Osteocyte (in vitro differentiated cells): ENCODE measurements at regions not wholly inside any gene's neighbourhood (a gene's known extent, or its start where the extent isn't known, plus 50 kb on each side); places are given as distances from the start of the nearest gene placed in this dataset.

ENCODE experiments used
- DNase-seq: peaks from one replicate; pipeline ENCODE4 v3.0.0; 2021; ENCODE audit warnings: mixed read lengths; ENCODE audit not compliant: unreplicated experiment; ENCODE audit errors: extremely low spot score
- H3K27ac Mint-ChIP-seq: one replicate; pipeline ENCODE4 v1.8.0; 2021; ENCODE audit warnings: mild to moderate bottlenecking, mixed read lengths; ENCODE audit not compliant: unreplicated experiment
- H3K27me3 Mint-ChIP-seq: one replicate; pipeline ENCODE4 v1.8.0; 2021; ENCODE audit warnings: mixed read lengths; ENCODE audit not compliant: unreplicated experiment
- H3K36me3 Mint-ChIP-seq: one replicate; pipeline ENCODE4 v1.8.0; 2021; ENCODE audit warnings: mixed read lengths; ENCODE audit not compliant: unreplicated experiment
- H3K4me1 Mint-ChIP-seq: one replicate; pipeline ENCODE4 v1.8.0; 2021; ENCODE audit warnings: mixed read lengths; ENCODE audit not compliant: unreplicated experiment
- H3K4me3 Mint-ChIP-seq: one replicate; pipeline ENCODE4 v1.8.0; 2021; ENCODE audit warnings: mild to moderate bottlenecking, moderate library complexity, mixed read lengths; ENCODE audit not compliant: unreplicated experiment
- H3K9me3 Mint-ChIP-seq: one replicate; pipeline ENCODE4 v1.8.0; 2021; ENCODE audit warnings: mixed read lengths; ENCODE audit not compliant: unreplicated experiment
- TF ChIP-seq, protein P1 (sequence below): fragments of 200-600 bp; sonication (generic); IDR thresholded peaks from 2 replicates; pipeline ENCODE4 v1.5.0; 2021; ENCODE audit warnings: antibody characterized with exemption, mild to moderate bottlenecking, moderate library complexity

DNA sequence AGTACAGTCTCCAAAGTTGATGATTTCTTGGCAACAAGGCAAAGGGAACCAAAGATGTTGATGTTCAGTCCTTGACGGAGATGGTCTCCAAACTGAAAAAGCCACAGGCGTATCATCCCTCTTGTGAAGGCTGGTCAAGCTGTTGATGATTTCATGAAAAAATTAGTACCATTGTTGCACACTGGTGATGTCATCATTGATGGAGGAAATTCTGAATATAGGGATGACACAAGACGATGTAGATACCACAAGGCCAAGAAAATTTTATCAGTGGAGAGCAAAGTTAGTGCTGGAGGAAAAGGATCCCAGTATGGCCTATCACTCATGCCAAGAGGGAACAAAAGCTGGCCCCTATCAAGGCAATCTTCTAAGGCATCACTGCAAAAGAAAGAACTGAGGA is 88.7 kb upstream of the KRR1 start:
- H3K27ac Mint-ChIP-seq = no peak overlapping the region
- H3K36me3 Mint-ChIP-seq = peaks cover 3% of the 10 kb centered on the region
- H3K9me3 Mint-ChIP-seq = peaks cover 3% of the 10 kb centered on the region
- H3K4me1 Mint-ChIP-seq = peaks cover 12% of the 10 kb centered on the region
- TF ChIP-seq, protein P1, sequence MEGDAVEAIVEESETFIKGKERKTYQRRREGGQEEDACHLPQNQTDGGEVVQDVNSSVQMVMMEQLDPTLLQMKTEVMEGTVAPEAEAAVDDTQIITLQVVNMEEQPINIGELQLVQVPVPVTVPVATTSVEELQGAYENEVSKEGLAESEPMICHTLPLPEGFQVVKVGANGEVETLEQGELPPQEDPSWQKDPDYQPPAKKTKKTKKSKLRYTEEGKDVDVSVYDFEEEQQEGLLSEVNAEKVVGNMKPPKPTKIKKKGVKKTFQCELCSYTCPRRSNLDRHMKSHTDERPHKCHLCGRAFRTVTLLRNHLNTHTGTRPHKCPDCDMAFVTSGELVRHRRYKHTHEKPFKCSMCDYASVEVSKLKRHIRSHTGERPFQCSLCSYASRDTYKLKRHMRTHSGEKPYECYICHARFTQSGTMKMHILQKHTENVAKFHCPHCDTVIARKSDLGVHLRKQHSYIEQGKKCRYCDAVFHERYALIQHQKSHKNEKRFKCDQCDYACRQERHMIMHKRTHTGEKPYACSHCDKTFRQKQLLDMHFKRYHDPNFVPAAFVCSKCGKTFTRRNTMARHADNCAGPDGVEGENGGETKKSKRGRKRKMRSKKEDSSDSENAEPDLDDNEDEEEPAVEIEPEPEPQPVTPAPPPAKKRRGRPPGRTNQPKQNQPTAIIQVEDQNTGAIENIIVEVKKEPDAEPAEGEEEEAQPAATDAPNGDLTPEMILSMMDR = no peak
- DNase-seq = no peak
- no peaks in the 10 kb centered on the region for H3K27me3 Mint-ChIP-seq
- H3K4me3 Mint-ChIP-seq = no peak overlapping the region

DNA sequence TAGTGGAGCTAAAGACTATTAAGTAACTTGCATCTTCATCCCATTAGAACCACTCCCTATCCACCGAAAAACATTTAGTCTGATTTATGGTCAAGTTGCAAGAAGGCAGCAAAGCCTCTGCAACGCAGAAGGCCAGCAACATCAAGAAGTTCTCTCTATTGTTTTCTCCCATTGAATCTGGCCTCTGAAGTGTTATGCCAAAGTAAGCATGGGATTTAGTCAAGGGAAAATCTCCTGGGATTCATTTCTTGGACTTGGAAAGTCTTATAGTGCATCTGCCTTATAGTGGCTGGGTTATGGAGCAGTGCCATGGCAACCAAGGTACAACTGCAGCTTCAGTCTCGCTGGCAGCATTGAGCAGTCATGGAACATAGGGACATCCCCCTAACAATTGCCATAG is 87.7 kb upstream of the KRR1 start:
- Mint-ChIP-seq H3K9me3 (peaks cover 3% of the 10 kb centered on the region), H3K27ac (no peak overlapping the region), H3K36me3 (peaks cover 3% of the 10 kb centered on the region), H3K27me3 (no peaks in the 10 kb centered on the region), H3K4me3 (no peak overlapping the region), H3K4me1 (peaks cover 8% of the 10 kb centered on the region)
- TF ChIP-seq, protein P1 = no peak
- no peak for DNase-seq

DNA sequence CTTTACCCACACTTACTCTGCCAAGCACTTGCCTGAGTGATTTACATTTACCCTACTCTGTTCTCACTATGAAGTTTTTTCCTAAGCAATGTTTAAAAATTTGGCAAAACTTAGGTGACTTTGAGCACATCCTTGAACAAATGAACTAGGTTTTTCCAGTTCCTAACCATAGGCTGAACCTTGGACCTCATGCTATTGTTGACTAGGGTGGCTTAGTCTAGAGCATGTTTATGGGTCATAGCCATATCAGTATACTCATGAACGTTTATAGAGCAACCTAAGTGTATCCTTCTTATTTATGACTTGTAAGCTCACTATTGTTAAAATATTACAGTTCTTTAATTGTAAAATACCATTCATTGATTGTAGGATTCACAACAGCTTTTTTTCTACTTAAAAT is 85.0 kb upstream of the KRR1 start:
- DNase-seq = no peak
- H3K9me3 Mint-ChIP-seq = peaks cover 3% of the 10 kb centered on the region
- H3K36me3 Mint-ChIP-seq = peaks cover 3% of the 10 kb centered on the region
- H3K4me1 Mint-ChIP-seq = no peaks in the 10 kb centered on the region
- TF ChIP-seq, protein P1 = no peak
- no peak overlapping the region for H3K27ac Mint-ChIP-seq
- no peaks in the 10 kb centered on the region for H3K27me3 Mint-ChIP-seq
- H3K4me3 Mint-ChIP-seq = no peak overlapping the region

DNA sequence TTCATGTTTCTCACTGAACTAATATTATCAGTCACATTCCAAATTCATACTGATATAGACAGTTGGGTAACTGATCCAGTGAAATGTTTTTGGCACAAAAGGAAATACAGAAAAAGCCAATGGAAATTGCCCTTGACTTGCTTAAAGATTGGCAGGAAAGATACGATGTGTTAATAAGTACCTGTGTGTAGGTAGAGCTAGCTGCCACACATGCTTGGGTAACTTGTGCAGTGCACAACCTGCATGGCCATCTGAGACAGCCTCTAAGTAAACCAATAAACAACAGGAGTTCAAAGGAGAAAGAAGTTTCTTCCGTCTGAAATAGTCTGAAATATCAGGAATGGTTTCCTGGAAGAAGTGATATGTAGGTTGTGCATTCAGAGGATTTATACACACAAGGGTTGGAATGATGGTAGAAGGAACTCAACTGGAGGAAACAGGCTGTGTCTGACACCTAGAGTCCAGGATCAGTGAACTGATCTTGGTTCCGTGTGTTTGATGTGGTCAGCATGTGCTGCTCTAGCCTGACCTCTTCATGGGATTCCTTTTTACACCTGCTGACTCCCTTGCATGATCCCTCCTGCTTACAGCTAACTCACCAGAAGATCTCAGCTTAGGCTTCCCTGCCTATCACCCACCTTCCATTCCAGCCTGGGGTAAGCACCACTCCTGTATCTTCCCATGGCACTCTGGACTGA is 81.4 kb upstream of the KRR1 start:
- Mint-ChIP-seq H3K27ac (no peak overlapping the region), H3K4me3 (no peak overlapping the region), H3K36me3 (peaks cover 3% of the 10 kb centered on the region), H3K4me1 (no peaks in the 10 kb centered on the region), H3K27me3 (no peaks in the 10 kb centered on the region), H3K9me3 (peaks cover 10% of the 10 kb centered on the region)
- no peak for DNase-seq
- TF ChIP-seq, protein P1 = no peak

DNA sequence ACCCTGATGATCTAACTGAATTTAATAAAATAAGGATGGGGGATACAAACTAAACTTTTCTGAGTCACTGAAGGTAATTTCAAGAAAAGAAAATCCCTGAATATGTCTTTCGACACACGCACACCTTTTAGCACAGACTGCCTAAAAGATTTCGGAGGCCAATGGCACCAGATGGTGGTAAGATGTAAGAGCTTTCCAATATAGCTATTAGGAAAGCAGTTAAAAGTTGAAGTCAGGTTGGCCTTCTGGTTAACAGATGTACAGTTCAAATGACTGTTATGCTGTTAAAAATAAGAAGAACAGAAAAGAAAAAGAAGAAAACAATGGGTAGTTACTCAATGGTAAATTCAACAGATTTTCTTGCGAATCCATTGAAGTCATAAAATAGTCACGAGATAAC is 80.7 kb upstream of the KRR1 start:
- Mint-ChIP-seq H3K4me1 (no peaks in the 10 kb centered on the region), H3K36me3 (peaks cover 3% of the 10 kb centered on the region), H3K27ac (no peak overlapping the region), H3K9me3 (peaks cover 10% of the 10 kb centered on the region), H3K27me3 (no peaks in the 10 kb centered on the region), H3K4me3 (no peak overlapping the region)
- TF ChIP-seq, protein P1 = no peak
- DNase-seq = no peak
